D341Med (cell line): ENCODE measurements at regions not wholly inside any gene's neighbourhood (a gene's known extent, or its start where the extent isn't known, plus 50 kb on each side); places are given as distances from the start of the nearest gene placed in this dataset.
A peak's percentile ranks its signal among the peaks of the same experiment; 100 is the strongest.
"Not testable (repeated sequence)": the region's sequence is repeated elsewhere in the genome, so short reads cannot be mapped to it uniquely, and the experiment has no call there.

Experiments
- DNase-seq: peaks from one replicate; pipeline ENCODE4 v3.0.0; 2012; ENCODE audit warnings: low spot score

DNA sequence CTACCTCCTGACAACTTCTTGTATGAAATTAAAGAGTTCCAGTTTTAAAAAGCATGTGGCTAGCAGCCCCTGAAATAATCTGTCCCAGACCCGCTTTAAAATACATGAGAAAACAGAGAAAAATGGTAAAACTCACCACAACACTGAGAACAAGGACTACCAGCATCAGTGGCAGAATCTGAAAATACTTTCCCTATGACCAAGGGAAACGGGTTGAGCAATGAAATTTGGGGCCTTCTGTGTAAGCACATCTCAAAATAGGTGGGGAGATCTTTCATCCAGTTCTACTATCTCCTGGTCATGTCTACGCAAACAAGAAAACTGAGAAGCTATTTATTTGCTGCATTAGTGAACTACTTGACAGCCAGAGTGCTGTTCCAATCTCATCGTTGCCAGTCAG, 172.3 kb downstream of the LNPK start:
- no peak for DNase-seq

DNA sequence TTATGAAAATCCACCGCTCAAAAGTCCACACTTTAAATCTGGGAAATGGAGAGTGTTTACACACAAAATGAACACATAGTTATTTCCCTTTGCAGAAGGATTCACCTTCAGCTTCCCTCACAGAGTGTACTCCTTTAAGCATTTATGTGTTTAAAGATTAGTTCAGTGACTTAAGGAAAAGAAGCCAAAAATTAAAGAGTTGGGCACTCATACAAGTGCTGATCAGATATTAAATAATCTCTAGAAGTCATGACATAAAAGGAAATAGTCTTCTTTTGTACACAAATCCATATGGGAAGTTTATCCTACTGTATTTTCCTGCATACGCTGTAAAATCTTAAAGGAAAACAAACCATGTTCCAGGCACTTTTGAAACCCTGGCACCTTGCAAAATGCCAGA, 174.2 kb downstream of the LNPK start:
- no peak for DNase-seq

DNA sequence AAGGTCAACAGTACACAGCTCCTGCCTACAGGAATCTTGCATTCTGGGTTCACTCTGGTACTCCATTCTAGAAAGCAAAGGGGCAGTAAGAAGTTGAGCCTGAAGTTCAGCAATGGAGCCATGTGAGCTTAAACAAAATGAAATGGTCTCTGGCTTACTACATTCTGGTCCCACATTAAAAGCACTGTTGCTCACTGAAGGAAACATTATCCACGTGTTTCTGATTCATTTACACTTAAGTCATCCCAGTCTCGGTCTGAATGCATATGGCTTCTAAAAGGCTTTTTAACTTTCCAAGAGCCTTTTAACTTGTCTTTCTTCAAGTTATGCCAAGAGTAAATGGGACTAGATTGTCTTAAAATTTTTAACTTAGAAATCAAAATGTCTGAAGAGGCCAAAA, 177.8 kb downstream of the LNPK start:
- DNase-seq = no peak

DNA sequence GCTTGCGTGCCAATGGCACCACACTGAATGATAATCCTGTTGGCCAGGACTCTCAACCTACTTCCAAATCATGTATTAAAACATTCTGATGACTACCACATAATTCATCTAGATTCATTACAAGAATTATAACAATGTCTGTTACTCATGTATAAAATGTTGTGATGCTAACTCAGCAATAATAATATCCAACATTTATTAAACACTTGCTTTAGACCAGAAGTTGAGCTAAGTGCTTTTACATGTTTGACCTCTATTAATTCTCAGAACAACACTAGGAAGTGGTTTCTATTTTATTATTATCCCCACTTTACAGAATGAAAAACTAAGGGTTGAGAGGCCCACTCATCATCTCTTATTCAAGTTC, 178.4 kb downstream of the LNPK start:
- DNase-seq = no peak

DNA sequence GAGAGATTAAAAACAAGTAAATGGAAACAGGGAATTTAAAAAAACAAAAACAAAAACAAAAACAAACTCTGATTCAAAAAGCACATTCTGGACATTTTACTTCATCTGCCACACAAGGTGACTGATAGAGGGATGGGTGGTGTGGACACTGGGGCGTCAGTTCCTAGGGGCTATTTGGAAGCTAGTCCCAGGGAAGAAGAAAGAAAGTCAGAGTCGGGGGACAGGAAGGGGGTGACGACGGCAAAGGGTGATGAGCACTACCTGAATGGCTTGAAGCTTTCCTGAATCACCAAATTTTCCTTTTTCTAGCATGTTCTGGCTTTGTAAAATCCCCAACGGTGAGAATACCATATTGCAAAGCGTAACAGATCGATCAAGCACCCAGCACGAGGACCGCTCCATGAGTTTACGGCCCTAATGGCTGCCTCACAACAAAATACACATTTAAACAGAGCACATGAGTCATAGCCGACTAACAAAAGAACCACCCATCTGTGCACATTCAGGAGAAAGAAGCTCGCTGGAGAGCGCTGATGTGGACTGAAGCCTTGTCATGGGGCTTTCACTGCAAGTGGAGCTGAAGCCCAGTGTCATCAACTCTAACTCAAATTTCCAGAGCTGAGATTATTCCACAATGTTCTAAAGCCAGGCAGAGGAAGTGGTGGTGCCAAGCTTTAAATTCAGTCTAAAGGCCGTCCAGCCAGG, 178.9 kb downstream of the LNPK start:
- no peak for DNase-seq

- no peak for DNase-seq
These were observed 184.8 kb downstream of the LNPK start for GRCh38 chr2:175817221-175817620.

- DNase-seq = no peak
These were observed 186.5 kb downstream of the LNPK start for GRCh38 chr2:175815537-175815936.

- DNase-seq = no peak
These were observed 190.1 kb downstream of the LNPK start for GRCh38 chr2:175811971-175812370.

GRCh38 chr2:175808858-175809257, 193.2 kb downstream of the LNPK start:
- no peak for DNase-seq

DNA sequence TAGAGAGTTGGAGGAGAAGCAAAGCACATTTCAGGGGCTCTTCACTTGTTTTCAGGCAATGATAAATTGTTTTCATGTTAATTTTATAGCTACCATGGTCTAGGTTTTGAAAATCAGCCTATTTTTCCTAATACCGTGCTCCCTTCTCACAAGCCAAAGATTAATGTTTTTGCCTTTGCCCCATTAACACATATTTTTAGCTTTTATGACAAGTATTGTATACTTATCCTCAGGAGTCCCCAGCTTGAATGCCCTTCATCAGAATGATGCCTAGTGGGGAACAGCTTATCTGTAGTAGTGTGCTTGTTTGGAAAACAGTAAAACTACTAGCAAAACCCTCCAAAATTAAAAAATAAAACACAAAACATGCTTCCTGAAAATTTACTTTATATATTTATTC, 194.0 kb downstream of the LNPK start:
- no peak for DNase-seq

DNA sequence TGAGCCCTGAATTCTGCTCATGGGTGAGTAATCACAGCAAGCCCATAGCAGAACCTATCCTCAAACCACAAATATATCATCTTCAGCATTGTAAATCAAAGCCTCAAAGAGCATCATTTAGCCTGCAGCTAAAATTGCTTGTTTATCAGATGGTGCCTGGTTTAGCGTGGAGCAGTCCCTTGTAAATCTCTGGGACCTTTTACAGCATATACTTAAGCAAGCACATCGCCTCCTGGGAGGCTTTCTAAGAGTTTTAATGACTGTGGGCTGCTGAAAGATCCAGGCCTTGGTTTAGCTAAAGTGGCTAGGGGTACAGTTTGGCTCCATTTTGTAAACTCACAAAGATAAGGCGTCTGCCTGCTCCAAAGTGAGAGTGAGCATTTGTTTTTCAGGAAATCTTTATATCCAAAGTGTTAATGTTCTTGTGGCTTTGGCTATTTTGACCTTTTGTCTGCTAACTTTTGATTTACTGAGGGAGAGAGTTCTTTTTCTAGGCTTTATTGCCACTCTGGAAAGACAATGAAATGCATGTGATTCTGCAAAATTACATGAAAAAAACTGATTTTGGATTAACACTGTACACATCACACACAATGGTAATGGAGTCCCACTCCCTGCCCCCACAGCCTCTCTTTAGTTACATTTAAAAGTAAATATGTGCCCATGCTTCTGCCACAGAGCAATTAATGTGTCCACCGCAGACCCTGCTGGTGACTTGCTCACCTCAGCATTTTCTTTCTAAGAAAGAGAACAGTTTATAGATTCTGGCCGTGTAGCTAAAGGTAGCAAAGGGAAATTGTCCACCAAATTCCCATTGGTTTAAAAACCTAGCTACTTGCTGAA, 194.8 kb downstream of the LNPK start:
- no peak for DNase-seq

GRCh38 chr2:175806570-175806969, 195.5 kb downstream of the LNPK start:
- DNase-seq = no peak

GRCh38 chr2:175806125-175806490, 196.0 kb downstream of the LNPK start:
- no peak for DNase-seq

GRCh38 chr2:175805442-175806124, 196.5 kb downstream of the LNPK start:
- no peak for DNase-seq

GRCh38 chr2:175804122-175804521, 197.9 kb downstream of the LNPK start:
- no peak for DNase-seq

GRCh38 chr2:175796422-175796821, 205.6 kb downstream of the LNPK start:
- DNase-seq = not testable (repeated sequence)

GRCh38 chr2:175793648-175794047, 208.4 kb downstream of the LNPK start:
- no peak for DNase-seq

DNA sequence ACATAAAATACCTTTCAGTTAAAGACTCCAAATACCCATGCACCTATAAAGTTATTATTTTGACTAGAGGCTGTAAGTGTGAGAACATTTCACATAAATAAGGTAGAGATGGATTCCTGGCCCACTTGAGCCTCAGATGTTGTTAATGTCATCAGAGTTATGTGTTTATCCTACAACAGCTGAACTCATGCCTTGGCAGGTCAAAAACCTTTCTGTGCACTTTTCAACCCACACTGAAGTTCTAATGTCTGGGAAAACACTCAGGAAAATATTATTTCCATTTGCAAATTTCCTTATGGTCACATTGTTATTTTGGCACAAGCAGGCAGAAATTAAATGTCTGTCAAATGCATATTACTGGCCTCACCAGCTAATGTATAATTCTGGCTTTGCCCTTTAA, 209.2 kb downstream of the LNPK start:
- no peak for DNase-seq

GRCh38 chr2:175792199-175792598, 209.9 kb downstream of the LNPK start:
- DNase-seq = no peak

DNA sequence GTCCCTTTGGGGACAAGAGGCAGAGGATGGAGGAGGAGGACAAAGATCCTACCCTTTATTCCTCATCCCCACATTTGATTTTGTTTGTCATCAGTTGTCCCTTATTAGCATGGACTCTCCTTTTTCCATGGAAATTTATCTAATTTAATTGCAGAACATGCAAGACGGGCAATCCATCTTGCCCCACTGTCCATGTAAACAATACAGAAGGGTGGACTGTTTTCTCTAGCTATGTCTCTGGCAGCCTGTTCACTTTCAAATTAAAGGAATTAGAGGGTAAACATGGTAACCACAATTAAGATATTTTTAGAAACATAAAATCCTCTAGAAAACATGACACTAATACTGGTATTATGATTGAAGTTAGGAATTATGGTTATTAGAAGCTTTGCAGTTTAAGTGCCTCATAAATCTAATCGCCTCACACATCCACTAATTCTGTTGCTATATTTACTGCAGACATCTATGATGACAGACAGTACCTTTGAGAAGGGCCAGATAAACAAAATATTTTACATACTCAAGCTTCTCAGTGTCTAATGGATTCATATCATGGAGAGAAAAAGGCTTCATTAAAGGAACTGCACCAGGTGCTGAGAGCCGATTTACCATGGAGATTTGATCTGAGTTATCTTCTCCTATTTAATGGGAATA, 215.5 kb downstream of the LNPK start:
- DNase-seq = peak; percentile 24

DNA sequence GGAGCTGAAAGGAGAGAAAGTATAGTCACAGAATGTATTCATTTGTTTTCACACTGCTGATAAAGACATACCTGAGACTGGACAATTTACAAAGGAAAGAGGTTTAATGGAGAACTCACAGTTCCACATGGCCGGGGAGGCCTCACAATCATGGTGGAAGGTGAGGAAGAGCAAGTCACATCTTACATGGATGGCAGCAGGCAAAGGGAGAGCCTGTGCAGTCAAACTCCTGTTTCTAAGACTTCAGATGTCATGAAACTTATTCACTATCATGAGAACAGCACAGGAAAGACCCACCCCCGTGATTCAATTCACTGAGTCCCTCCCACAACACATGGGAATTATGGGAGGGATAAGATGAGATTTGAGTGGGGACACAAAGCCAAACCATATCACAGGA, 224.7 kb downstream of the LNPK start:
- not testable (repeated sequence) for DNase-seq

DNA sequence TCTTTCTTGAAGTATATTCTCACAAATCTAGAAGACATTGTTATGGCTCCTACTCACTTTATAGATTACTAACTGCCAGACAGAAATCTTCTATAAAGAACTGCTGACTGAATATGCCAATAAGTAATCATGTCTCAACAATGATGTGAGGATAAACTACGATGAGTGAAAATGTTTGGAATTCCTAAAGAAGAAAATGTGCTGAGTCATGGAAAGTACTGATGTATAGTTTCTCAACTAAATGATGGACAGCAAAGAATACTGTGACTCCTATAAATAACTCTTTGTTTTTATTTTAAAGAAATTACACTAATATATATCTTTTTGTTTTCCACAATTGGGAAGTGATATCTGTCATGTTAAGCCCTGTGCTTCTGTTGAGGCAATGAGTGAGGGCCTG, 232.9 kb downstream of the LNPK start:
- DNase-seq = no peak

GRCh38 chr2:175766880-175767279, 235.2 kb downstream of the LNPK start:
- no peak for DNase-seq
